Esophagus muscularis mucosa (tissue), 4 donors: ENCODE measurements at regions not wholly inside any gene's neighbourhood (a gene's known extent, or its start where the extent isn't known, plus 50 kb on each side); places are given as distances from the start of the nearest gene placed in this dataset.

ENCODE experiments used
- EP300 ChIP-seq: sonication (generic); formaldehyde crosslinking; IDR thresholded peaks from one replicate; pipeline ENCODE4 v1.6.1; 2017; ENCODE audit warnings: antibody characterized with exemption
- POLR2A ChIP-seq: fragments of 450-650 bp; IDR thresholded peaks from one replicate; pipeline ENCODE4 v1.6.1; 2017; ENCODE audit warnings: antibody characterized with exemption, moderate library complexity, mild to moderate bottlenecking, low read depth
- TF ChIP-seq, protein P1 (sequence below), 3 experiments: fragments of 200-600 bp in 2 of 3; fragments of 450-650 bp in 1 of 3; sonication (generic) in 2 of 3; IDR thresholded peaks; one replicate each; pipeline ENCODE4 v1.5.1; 2017 to 2019; ENCODE audit warnings: antibody characterized with exemption in 3 of 3, mild to moderate bottlenecking in 2 of 3, moderate library complexity in 1 of 3

DNA sequence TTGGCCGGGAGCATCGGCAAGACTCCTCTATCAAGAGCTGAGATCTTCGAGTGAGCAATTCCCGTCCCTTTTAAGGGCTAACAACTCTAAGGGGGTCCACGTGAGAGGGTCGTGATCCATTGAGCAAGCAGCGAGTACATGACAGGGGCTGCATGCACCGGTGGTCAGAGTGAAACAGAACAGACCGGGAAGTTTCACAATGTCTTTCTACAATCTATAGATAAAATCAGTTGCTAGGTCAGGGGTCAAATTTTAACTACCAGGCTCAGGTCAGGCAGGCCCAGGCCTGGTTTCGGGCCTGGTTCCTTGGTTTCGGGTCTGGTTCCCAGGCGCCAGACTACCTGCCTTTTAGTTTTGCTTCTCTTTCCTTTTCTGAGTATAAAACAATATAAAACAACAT, 160.1 kb downstream of the PTCHD1 start:
- TF ChIP-seq, protein P1, sequence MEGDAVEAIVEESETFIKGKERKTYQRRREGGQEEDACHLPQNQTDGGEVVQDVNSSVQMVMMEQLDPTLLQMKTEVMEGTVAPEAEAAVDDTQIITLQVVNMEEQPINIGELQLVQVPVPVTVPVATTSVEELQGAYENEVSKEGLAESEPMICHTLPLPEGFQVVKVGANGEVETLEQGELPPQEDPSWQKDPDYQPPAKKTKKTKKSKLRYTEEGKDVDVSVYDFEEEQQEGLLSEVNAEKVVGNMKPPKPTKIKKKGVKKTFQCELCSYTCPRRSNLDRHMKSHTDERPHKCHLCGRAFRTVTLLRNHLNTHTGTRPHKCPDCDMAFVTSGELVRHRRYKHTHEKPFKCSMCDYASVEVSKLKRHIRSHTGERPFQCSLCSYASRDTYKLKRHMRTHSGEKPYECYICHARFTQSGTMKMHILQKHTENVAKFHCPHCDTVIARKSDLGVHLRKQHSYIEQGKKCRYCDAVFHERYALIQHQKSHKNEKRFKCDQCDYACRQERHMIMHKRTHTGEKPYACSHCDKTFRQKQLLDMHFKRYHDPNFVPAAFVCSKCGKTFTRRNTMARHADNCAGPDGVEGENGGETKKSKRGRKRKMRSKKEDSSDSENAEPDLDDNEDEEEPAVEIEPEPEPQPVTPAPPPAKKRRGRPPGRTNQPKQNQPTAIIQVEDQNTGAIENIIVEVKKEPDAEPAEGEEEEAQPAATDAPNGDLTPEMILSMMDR (IDR thresholded peaks at IDR 0.05) = no peak
- TF ChIP-seq POLR2A (no peak), EP300 (no peak)
